Occipital lobe (tissue), 2 donors: ENCODE measurements at regions not wholly inside any gene's neighbourhood (a gene's known extent, or its start where the extent isn't known, plus 50 kb on each side); places are given as distances from the start of the nearest gene placed in this dataset. TPM values are rescaled to one million over a fixed set of nuclear protein-coding genes. Genes with fewer than 3 reads are reported as not detected.
A peak's percentile ranks its signal among the peaks of the same experiment; 100 is the strongest.

Experiments used
- DNase-seq: peaks from one replicate; lab custom pipeline; 2025; lab: John Stamatoyannopoulos, UW
- small RNA-seq: library from RNA; depleted of rRNA; stranded (forward); fragments of <200 nt; gene quantifications from one replicate; pipeline ENCODE3, GENCODE V24; 2014

DNA sequence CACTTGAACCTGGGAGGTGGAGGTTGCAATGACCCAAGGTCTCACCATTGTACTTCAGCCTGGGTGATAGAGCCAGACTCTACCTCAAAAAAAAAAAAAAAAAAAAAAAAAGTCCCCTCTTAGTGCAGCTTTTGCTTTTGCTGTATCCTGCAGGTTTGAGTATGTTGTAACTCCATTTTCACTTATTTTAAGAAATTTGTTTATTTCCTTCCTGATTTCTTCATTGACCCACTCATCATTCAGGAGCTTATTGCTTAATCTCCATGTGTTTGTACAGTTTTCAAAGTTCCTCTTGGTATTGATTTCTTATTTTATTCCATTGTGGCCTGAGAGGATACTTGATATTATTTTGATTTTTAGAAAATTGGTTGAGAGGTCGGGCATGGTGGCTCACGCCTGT is 50.9 kb upstream of the AK4 start:
- DNase-seq, result no peak

Small RNA genes in the stretch of these regions (small RNA-seq; reads per million reads assigned to genes)
- 3.9 reads per million, percentile 88 among the genes with 10 or more reads in this experiment for gene MIR101-1
- gene MIR3671, result not detected
- gene MRPS21P1, result not detected
- gene RNU6-1176P, result not detected
